ENCODE measurements at regions not wholly inside any gene's neighbourhood (a gene's known extent, or its start where the extent isn't known, plus 50 kb on each side); places are given as distances from the start of the nearest gene placed in this dataset.

- no peak overlapping the region for H3K27ac ChIP-seq (ENCODE audit: low read depth in 1 of 2, low read length in 2 of 2)
- no peak for TF ChIP-seq NR2F2 (IDR thresholded peaks at IDR 0.05)
- TF ChIP-seq MAX (IDR thresholded peaks at IDR 0.05) = no peak
- no peak for TF ChIP-seq SP1 (IDR thresholded peaks at IDR 0.05)
- no peak for TF ChIP-seq HNF4G (IDR thresholded peaks at IDR 0.05)
- no peak for TF ChIP-seq JUND (IDR thresholded peaks at IDR 0.05)
- TF ChIP-seq ATF3 (IDR thresholded peaks at IDR 0.05) = no peak
- TF ChIP-seq CTCF (IDR thresholded peaks at IDR 0.05; ENCODE audit: low read depth, low read length, missing input control) = no peak
- no peak for TF ChIP-seq GABPA (IDR thresholded peaks at IDR 0.05 in 1 of 2, conservative IDR thresholded peaks at IDR 0.05 in 1 of 2)
- TF ChIP-seq FOXA2 (IDR thresholded peaks at IDR 0.05) = no peak
- no peak for TF ChIP-seq RXRA (IDR thresholded peaks at IDR 0.05)
- TF ChIP-seq HNF4A (conservative IDR thresholded peaks at IDR 0.05) = no peak
- no peak for TF ChIP-seq ZBTB33 (IDR thresholded peaks at IDR 0.05)
- TF ChIP-seq FOXA1 (IDR thresholded peaks at IDR 0.05) = no peak
- TF ChIP-seq TAF1 (conservative IDR thresholded peaks at IDR 0.05) = no peak
- TF ChIP-seq RAD21 (IDR thresholded peaks at IDR 0.05) = no peak
- H3K4me3 ChIP-seq (ENCODE audit: low read depth in 1 of 3, low read length in 3 of 3) = no peak overlapping the region
- H3K9ac ChIP-seq (ENCODE audit: low read depth in 1 of 2, low read length in 2 of 2) = no peak overlapping the region
- no peak for DNase-seq (ENCODE audit: low spot score)
- no peaks in the 10 kb centered on the region for H3K9me3 ChIP-seq (ENCODE audit: control insufficient read depth in 4 of 4, low read length in 3 of 4)
- H3K27me3 ChIP-seq (ENCODE audit: control insufficient read depth in 4 of 4, insufficient read depth in 4 of 4, low read length in 3 of 4) = no peaks in the 10 kb centered on the region
- no peaks in the 10 kb centered on the region for H3K36me3 ChIP-seq (ENCODE audit: control insufficient read depth in 4 of 4, insufficient read depth in 3 of 4, low read depth in 1 of 4, low read length in 3 of 4)
- no peaks in the 10 kb centered on the region for H3K4me1 ChIP-seq (ENCODE audit: control insufficient read depth in 4 of 4, insufficient read depth in 4 of 4, low read length in 3 of 4)
Observed at GRCh38 chr6:102995491-102995890, 1602.0 kb downstream of the GRIK2 start.

GRCh38 chr6:102994866-102995265, 1601.4 kb downstream of the GRIK2 start:
- Histone ChIP-seq H3K36me3 (ENCODE audit: control insufficient read depth in 4 of 4, insufficient read depth in 3 of 4, low read depth in 1 of 4, low read length in 3 of 4) (no peaks in the 10 kb centered on the region), H3K4me3 (ENCODE audit: low read depth in 1 of 3, low read length in 3 of 3) (no peak overlapping the region), H3K9me3 (ENCODE audit: control insufficient read depth in 4 of 4, low read length in 3 of 4) (no peaks in the 10 kb centered on the region), H3K27ac (ENCODE audit: low read depth in 1 of 2, low read length in 2 of 2) (no peak overlapping the region), H3K9ac (ENCODE audit: low read depth in 1 of 2, low read length in 2 of 2) (no peak overlapping the region), H3K27me3 (ENCODE audit: control insufficient read depth in 4 of 4, insufficient read depth in 4 of 4, low read length in 3 of 4) (no peaks in the 10 kb centered on the region), H3K4me1 (ENCODE audit: control insufficient read depth in 4 of 4, insufficient read depth in 4 of 4, low read length in 3 of 4) (no peaks in the 10 kb centered on the region)
- TF ChIP-seq ATF3 (IDR thresholded peaks at IDR 0.05) = no peak
- TF ChIP-seq FOXA1 (IDR thresholded peaks at IDR 0.05) = no peak
- TF ChIP-seq RAD21 (IDR thresholded peaks at IDR 0.05) = no peak
- WGBS = 88% methylated on average over 1 of the region's 1 CpG
- DNase-seq (ENCODE audit: low spot score) = no peak

- no peaks in the 10 kb centered on the region for H3K9me3 ChIP-seq (ENCODE audit: control insufficient read depth in 4 of 4, low read length in 3 of 4)
- no peaks in the 10 kb centered on the region for H3K36me3 ChIP-seq (ENCODE audit: control insufficient read depth in 4 of 4, insufficient read depth in 3 of 4, low read depth in 1 of 4, low read length in 3 of 4)
- H3K4me1 ChIP-seq (ENCODE audit: control insufficient read depth in 4 of 4, insufficient read depth in 4 of 4, low read length in 3 of 4) = no peaks in the 10 kb centered on the region
- DNase-seq (ENCODE audit: low spot score) = no peak
- H3K27ac ChIP-seq (ENCODE audit: low read depth in 1 of 2, low read length in 2 of 2) = no peak overlapping the region
- no peak overlapping the region for H3K4me3 ChIP-seq (ENCODE audit: low read depth in 1 of 3, low read length in 3 of 3)
- H3K27me3 ChIP-seq (ENCODE audit: control insufficient read depth in 4 of 4, insufficient read depth in 4 of 4, low read length in 3 of 4) = no peaks in the 10 kb centered on the region
- H3K9ac ChIP-seq (ENCODE audit: low read depth in 1 of 2, low read length in 2 of 2) = no peak overlapping the region
- TF ChIP-seq SP1 (IDR thresholded peaks at IDR 0.05) = no peak
- TF ChIP-seq ATF3 (IDR thresholded peaks at IDR 0.05) = no peak
- no peak for TF ChIP-seq ZBTB33 (IDR thresholded peaks at IDR 0.05)
- TF ChIP-seq JUND (IDR thresholded peaks at IDR 0.05) = no peak
- no peak for TF ChIP-seq EGR1 (IDR thresholded peaks at IDR 0.05; ENCODE audit: low read depth in 2 of 2)
- no peak for TF ChIP-seq FOXA2 (IDR thresholded peaks at IDR 0.05)
- no peak for TF ChIP-seq NR2F2 (IDR thresholded peaks at IDR 0.05)
- no peak for TF ChIP-seq HNF4A (conservative IDR thresholded peaks at IDR 0.05)
- TF ChIP-seq YY1 (IDR thresholded peaks at IDR 0.05) = no peak
- TF ChIP-seq HNF4G (IDR thresholded peaks at IDR 0.05) = no peak
- TF ChIP-seq TAF1 (conservative IDR thresholded peaks at IDR 0.05) = no peak
- no peak for TF ChIP-seq FOXA1 (IDR thresholded peaks at IDR 0.05)
- TF ChIP-seq REST (IDR thresholded peaks at IDR 0.05) = no peak
Observed at GRCh38 chr6:102986086-102986485, 1592.6 kb downstream of the GRIK2 start.

Data from liver (tissue), 8 donors.